ENCODE measurements at regions not wholly inside any gene's neighbourhood (a gene's known extent, or its start where the extent isn't known, plus 50 kb on each side); places are given as distances from the start of the nearest gene placed in this dataset.

GRCh38 chr1:60965280-60965854, 117.0 kb upstream of the NFIA start:
- H3K4me3 Mint-ChIP-seq, result no peak overlapping the region
- TF ChIP-seq, protein P1, sequence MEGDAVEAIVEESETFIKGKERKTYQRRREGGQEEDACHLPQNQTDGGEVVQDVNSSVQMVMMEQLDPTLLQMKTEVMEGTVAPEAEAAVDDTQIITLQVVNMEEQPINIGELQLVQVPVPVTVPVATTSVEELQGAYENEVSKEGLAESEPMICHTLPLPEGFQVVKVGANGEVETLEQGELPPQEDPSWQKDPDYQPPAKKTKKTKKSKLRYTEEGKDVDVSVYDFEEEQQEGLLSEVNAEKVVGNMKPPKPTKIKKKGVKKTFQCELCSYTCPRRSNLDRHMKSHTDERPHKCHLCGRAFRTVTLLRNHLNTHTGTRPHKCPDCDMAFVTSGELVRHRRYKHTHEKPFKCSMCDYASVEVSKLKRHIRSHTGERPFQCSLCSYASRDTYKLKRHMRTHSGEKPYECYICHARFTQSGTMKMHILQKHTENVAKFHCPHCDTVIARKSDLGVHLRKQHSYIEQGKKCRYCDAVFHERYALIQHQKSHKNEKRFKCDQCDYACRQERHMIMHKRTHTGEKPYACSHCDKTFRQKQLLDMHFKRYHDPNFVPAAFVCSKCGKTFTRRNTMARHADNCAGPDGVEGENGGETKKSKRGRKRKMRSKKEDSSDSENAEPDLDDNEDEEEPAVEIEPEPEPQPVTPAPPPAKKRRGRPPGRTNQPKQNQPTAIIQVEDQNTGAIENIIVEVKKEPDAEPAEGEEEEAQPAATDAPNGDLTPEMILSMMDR (conservative IDR thresholded peaks at IDR 0.05), result no peak
- peaks cover 11% of the 10 kb centered on the region for H3K27me3 Mint-ChIP-seq (ENCODE audit: low read depth)
- H3K36me3 Mint-ChIP-seq (ENCODE audit: low read depth), result peaks cover 35% of the 10 kb centered on the region
- DNase-seq (ENCODE audit: low read depth, low spot score), result no peak
- H3K9me3 Mint-ChIP-seq, result peaks cover 26% of the 10 kb centered on the region
- H3K27ac Mint-ChIP-seq (ENCODE audit: unreplicated experiment), result no peak overlapping the region
- peaks cover 16% of the 10 kb centered on the region for H3K4me1 Mint-ChIP-seq

GRCh38 chr1:60963167-60963940, 119.0 kb upstream of the NFIA start:
- H3K36me3 Mint-ChIP-seq (ENCODE audit: low read depth), result peaks cover 31% of the 10 kb centered on the region
- H3K27ac Mint-ChIP-seq (ENCODE audit: unreplicated experiment), result no peak overlapping the region
- DNase-seq (ENCODE audit: low read depth, low spot score), result no peak
- peaks cover 5% of the 10 kb centered on the region for H3K27me3 Mint-ChIP-seq (ENCODE audit: low read depth)
- peaks cover 26% of the 10 kb centered on the region for H3K9me3 Mint-ChIP-seq
- no peak overlapping the region for H3K4me3 Mint-ChIP-seq
- H3K4me1 Mint-ChIP-seq, result peaks cover 5% of the 10 kb centered on the region
- TF ChIP-seq, protein P1 (conservative IDR thresholded peaks at IDR 0.05), result no peak

- peaks cover 22% of the 10 kb centered on the region for H3K36me3 Mint-ChIP-seq (ENCODE audit: low read depth)
- no peak for DNase-seq (ENCODE audit: low read depth, low spot score)
- H3K27me3 Mint-ChIP-seq (ENCODE audit: low read depth), result no peaks in the 10 kb centered on the region
- peaks cover 16% of the 10 kb centered on the region for H3K9me3 Mint-ChIP-seq
- H3K27ac Mint-ChIP-seq (ENCODE audit: unreplicated experiment), result no peak overlapping the region
- peaks cover 16% of the 10 kb centered on the region for H3K4me1 Mint-ChIP-seq
- TF ChIP-seq, protein P1 (conservative IDR thresholded peaks at IDR 0.05), result no peak
- H3K4me3 Mint-ChIP-seq, result no peak overlapping the region
Observed at GRCh38 chr1:60960891-60961461, 121.4 kb upstream of the NFIA start.

- peaks cover 16% of the 10 kb centered on the region for H3K9me3 Mint-ChIP-seq
- H3K4me1 Mint-ChIP-seq, result peaks cover 16% of the 10 kb centered on the region
- H3K36me3 Mint-ChIP-seq (ENCODE audit: low read depth), result peaks cover 17% of the 10 kb centered on the region
- H3K4me3 Mint-ChIP-seq, result no peak overlapping the region
- no peaks in the 10 kb centered on the region for H3K27me3 Mint-ChIP-seq (ENCODE audit: low read depth)
- H3K27ac Mint-ChIP-seq (ENCODE audit: unreplicated experiment), result no peak overlapping the region
- TF ChIP-seq, protein P1 (conservative IDR thresholded peaks at IDR 0.05), result no peak
- no peak for DNase-seq (ENCODE audit: low read depth, low spot score)
Observed at GRCh38 chr1:60959701-60960100, 122.7 kb upstream of the NFIA start.

- H3K27ac Mint-ChIP-seq (ENCODE audit: unreplicated experiment), result no peak overlapping the region
- peaks cover 16% of the 10 kb centered on the region for H3K4me1 Mint-ChIP-seq
- TF ChIP-seq, protein P1 (conservative IDR thresholded peaks at IDR 0.05), result no peak
- DNase-seq (ENCODE audit: low read depth, low spot score), result no peak
- peaks cover 7% of the 10 kb centered on the region for H3K36me3 Mint-ChIP-seq (ENCODE audit: low read depth)
- no peaks in the 10 kb centered on the region for H3K27me3 Mint-ChIP-seq (ENCODE audit: low read depth)
- peaks cover 9% of the 10 kb centered on the region for H3K9me3 Mint-ChIP-seq
- H3K4me3 Mint-ChIP-seq, result no peak overlapping the region
Observed at GRCh38 chr1:60958001-60958400, 124.4 kb upstream of the NFIA start.
